Stimulated activated CD4-positive, alpha-beta T cell treated with anti-CD3 and anti-CD28 coated beads, Interleukin-1b, Interleukin-23, amount 100 ng/mL, for 4 hours (primary cell): ENCODE measurements at regions not wholly inside any gene's neighbourhood (a gene's known extent, or its start where the extent isn't known, plus 50 kb on each side); places are given as distances from the start of the nearest gene placed in this dataset.
"Not testable (repeated sequence)": the region's sequence is repeated elsewhere in the genome, so short reads cannot be mapped to it uniquely, and the experiment has no call there.

Source experiments
- DNase-seq, 2 donors: peaks; one replicate each; pipeline ENCODE4 v3.0.0-alpha.2; 2020; ENCODE audit warnings: low read depth in 2 of 2

- not testable (repeated sequence) for DNase-seq
Measured at GRCh38 chr7:76851617-76852016, 180.5 kb downstream of the SPDYE17 start.

GRCh38 chr7:76849887-76850563, 182.1 kb downstream of the SPDYE17 start:
- DNase-seq: not testable (repeated sequence)

DNA sequence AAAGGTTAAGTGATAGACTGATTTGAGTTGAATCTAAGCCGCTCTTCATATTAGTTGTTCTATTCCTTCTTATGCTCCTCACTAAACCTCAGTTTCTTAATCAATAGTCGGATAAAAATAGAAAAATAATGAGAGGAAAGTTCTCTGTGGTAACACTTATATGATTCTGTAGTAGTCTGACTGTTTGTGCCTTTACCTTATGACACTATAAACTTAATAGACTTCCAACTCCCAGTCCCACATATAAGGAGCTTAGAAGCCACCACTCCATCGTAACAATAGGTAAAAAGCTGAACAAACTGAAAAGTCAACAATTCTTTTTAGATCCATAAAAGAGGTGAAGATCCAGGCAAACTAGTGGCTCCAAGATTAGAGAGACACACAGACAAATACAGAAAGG, 192.3 kb downstream of the SPDYE17 start:
- DNase-seq: not testable (repeated sequence)

DNA sequence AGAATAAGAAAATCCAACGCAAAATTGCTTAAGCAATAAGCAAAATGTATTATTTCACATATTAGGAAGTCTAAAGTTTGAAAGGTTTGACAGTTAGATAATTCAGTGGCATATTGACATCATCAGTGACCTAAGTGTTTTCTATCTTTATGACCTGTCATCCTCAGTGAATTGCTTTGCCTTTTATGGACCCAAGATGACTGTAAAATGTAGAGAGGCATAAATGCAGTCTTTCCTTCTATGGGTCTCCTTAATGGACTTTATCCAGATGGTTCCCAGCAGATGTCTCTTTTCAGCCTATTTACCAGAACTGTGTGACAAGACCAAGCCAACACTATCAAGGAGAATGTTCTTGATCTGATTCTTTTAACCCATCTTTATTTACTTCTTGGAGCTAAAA, 192.9 kb downstream of the SPDYE17 start:
- DNase-seq: not testable (repeated sequence)

DNA sequence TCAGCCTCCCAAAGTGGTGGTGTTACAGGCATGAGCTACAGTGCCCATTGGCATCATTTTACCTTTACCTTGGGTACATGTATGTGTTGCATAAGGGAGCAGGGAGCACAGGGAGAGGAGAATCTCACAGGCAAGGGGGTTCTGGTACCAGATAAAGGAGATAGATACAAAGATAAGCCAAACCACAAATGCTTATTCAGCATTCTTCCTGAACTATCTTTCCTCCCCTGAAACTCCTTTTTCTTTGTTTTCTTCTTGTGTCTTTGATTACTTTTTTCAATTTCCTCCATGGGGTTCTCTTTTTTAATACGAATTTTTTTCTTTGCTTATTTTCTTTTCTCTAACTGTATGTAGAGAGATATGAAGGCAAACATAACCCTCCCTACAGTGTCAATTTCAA, 193.8 kb downstream of the SPDYE17 start:
- DNase-seq: not testable (repeated sequence)

- DNase-seq: not testable (repeated sequence)
Measured at GRCh38 chr7:76829233-76829632, 202.2 kb upstream of the POMZP3 start.

- DNase-seq: not testable (repeated sequence)
Measured at GRCh38 chr7:76826181-76826580, 199.1 kb upstream of the POMZP3 start.

- DNase-seq: not testable (repeated sequence)
Measured at GRCh38 chr7:76809856-76810255, 182.8 kb upstream of the POMZP3 start.

DNA sequence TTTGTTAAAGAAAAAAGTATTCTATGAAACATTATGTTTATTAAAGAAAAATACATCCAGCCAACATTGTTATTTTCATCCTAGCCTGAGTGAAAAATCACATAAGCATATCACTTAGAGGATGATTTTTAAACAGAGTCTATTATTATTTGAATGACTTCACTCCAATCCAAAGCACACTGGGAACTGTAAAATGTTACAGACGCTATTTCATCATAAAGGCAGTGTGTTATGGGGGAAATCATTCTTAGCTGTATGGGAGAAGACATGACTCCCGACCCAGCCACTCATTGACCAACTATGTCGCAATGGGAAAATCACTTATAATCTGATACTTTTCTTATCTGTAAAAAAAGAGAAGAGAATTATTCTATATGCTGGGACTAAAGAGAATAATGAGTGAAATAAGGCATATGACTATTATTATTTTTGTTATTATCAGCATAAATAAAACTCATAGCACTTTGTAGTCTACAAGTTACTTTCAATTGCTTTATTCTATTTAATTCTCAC, 180.6 kb upstream of the POMZP3 start:
- DNase-seq: not testable (repeated sequence)

- DNase-seq: not testable (repeated sequence)
Measured at GRCh38 chr7:76806460-76806859, 179.4 kb upstream of the POMZP3 start.

GRCh38 chr7:76806010-76806409, 178.9 kb upstream of the POMZP3 start:
- not testable (repeated sequence) for DNase-seq

DNA sequence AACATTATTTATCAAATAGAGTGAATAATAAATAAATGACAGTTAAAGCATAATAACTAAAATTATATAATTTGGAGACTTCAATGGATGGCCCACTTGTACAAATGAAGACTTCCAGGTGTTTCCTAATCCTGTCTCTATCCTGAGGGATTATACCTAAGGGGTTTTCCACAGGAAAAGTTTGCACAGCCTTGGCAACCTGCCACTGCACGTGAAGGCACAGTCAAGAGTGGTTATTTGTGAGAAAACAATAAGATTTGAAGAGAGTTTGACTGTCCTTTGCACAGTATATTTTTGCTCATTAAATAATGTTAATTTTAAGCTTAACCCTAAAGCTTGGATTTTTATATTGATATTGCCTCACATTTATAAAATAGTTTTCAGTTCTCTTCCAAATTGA, 178.2 kb upstream of the POMZP3 start:
- DNase-seq: not testable (repeated sequence)

DNA sequence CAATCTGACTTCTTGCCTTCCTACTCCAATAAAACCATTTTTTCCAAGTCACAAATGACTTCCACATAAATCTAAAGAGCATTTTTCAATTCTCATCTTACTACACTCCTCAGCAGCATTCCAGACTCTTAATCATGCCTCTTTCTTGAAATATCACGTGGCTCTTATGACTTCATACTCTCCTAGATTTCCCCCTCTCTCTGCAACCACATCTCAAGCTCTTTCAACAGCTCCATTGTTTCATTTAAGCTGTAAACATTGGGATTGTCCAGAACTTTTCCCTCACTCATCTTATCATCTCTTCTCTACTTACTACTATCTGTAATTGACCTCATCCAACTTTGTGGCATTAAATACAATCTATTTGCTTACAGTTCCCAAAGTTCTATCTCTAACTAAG, 170.6 kb upstream of the POMZP3 start:
- DNase-seq: not testable (repeated sequence)

DNA sequence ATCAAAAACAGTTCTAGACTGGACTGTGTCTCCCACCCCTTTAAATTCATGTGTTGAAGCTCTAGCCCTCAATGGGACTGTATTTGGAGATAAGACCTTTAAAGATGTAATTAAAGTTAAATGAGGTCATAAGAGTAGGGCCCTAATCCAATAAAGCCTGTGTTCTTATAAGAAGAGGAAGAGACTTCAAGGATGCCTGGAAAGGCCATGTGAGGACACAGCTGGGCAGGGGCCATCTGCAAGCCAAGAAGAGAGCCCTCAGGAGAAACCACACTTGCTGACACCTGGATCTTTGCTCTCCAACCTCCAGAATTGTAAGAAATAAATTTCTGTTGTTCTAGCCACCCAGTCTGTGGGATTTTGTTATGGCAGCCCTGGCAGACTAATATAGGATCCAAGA, 153.6 kb upstream of the POMZP3 start:
- DNase-seq: not testable (repeated sequence)

- not testable (repeated sequence) for DNase-seq
Measured at GRCh38 chr7:76774279-76774678, 147.2 kb upstream of the POMZP3 start.

DNA sequence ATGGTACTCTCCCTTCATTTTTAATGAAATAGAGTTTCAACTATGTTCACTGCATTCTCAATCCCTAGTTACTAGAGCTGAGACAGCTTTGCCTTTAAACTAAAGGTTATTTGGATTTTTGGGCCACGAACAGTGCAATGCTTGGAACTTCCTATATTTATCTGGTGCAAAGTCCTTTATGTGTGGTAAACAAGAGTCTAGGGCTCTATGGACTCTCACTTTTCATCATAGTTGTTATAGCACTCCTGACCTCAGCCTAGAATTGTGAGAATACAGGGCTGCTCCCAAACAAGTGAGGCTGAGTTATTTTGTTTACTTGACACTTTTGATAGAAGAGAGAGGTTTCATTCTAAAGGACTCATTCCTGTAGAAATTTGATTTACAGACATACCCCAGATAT, 144.9 kb upstream of the POMZP3 start:
- DNase-seq: not testable (repeated sequence)

DNA sequence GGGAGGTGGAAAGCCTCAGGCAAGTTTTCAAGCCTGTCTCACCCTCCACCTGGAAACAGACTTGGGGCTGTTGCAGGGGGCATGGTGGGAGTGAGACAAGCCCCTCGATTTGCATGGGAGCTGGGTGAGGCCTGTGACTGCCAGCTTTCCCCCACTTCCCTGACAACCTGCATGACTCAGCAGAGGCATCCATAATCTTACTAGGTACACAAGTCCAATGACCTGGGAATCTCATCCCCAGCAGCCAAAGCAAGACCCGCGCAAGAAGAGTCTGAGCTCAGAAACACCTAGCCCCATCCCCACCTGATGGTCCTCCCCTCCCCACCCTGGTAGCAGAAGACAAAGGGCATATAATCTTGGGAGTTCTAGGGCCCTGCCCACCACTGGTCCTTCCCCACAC, 136.9 kb upstream of the POMZP3 start:
- DNase-seq: not testable (repeated sequence)

GRCh38 chr7:76760546-76761220, 133.6 kb upstream of the POMZP3 start:
- DNase-seq: not testable (repeated sequence)

DNA sequence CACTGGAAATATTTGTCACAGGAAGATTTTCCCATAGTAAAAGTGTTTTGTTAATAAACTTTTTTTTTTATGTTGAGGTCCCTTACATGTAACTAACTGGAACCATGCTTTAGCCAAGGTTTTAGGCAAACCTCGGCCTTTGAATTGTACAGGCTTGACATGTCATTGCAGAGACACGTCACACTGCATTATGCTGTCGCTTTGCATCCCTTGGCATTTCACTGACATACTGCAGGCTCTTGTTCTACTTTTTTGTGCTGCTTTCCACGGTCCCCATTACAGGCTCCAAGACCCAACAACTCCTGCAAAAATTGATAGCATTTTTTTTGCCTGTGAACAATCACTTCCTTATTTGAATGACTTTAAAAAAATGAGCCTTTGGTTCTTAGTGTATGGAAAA, 112.5 kb upstream of the POMZP3 start:
- not testable (repeated sequence) for DNase-seq

DNA sequence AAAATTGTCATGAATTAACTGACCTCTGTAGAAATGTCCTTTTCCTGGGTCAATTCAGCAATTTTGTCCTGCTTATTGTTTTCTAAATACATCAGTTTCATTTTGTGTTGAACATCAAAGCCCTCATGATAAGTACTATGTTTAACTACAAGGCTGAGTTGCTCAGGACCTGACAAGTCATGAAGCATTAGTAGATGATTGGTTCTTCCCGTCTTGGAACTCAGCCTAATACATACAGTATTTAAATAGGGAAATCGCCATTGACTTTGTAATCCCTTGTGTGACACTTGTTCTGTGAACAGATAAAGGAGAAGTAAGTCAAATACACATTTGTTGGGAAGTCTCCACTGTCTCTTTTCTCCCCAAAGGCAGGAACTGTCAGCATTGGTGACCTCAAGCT, 109.6 kb upstream of the POMZP3 start:
- not testable (repeated sequence) for DNase-seq

GRCh38 chr7:76736091-76736490, 109.0 kb upstream of the POMZP3 start:
- DNase-seq: not testable (repeated sequence)

GRCh38 chr7:76735668-76736067, 108.6 kb upstream of the POMZP3 start:
- DNase-seq: not testable (repeated sequence)

- DNase-seq: not testable (repeated sequence)
Measured at GRCh38 chr7:76728571-76728974, 101.5 kb upstream of the POMZP3 start.
